ENCODE measurements at regions not wholly inside any gene's neighbourhood (a gene's known extent, or its start where the extent isn't known, plus 50 kb on each side); places are given as distances from the start of the nearest gene placed in this dataset.

DNA sequence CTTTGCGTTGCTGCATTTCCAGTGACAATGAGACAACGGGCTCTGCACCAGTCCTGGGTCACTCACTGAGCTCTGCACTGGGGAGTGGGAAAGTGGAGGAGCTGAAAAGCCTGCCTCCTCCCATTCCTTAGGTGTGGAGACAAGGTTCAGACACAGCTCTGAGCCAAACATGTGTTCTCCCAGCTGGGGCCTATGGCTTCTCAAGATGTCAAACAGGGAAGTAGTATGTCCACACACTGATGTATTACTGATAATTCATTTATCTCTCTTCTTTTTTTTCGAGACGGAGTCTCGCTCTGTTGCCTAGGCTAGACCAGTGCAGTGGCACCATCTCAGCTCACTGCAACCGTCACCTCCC lies 90.2 kb upstream of the SLC4A7 start (continued):
- no peak for TF ChIP-seq EGR1 (IDR thresholded peaks at IDR 0.05; ENCODE audit: borderline replicate concordance, low read depth, low read length)

All from H1 (cell line).